ENCODE measurements at regions not wholly inside any gene's neighbourhood (a gene's known extent, or its start where the extent isn't known, plus 50 kb on each side); places are given as distances from the start of the nearest gene placed in this dataset.

GRCh38 chr12:88435334-88436076, 144.8 kb downstream of the KITLG start:
- TF ChIP-seq CTCF (IDR thresholded peaks at IDR 0.05) (no peak), POLR2A (IDR thresholded peaks at IDR 0.05) (no peak)
